HG03135 (cell line): ENCODE measurements at regions not wholly inside any gene's neighbourhood (a gene's known extent, or its start where the extent isn't known, plus 50 kb on each side); places are given as distances from the start of the nearest gene placed in this dataset.
"Not testable (repeated sequence)": the region's sequence is repeated elsewhere in the genome, so short reads cannot be mapped to it uniquely, and the experiment has no call there.

Experiments used
- ATAC-seq: cut with Tn5 transposase; IDR thresholded peaks from one replicate; pipeline ENCODE4 v1.9.1; 2021; ENCODE audit warnings: mild to moderate bottlenecking, moderate library complexity; ENCODE audit not compliant: unreplicated experiment

DNA sequence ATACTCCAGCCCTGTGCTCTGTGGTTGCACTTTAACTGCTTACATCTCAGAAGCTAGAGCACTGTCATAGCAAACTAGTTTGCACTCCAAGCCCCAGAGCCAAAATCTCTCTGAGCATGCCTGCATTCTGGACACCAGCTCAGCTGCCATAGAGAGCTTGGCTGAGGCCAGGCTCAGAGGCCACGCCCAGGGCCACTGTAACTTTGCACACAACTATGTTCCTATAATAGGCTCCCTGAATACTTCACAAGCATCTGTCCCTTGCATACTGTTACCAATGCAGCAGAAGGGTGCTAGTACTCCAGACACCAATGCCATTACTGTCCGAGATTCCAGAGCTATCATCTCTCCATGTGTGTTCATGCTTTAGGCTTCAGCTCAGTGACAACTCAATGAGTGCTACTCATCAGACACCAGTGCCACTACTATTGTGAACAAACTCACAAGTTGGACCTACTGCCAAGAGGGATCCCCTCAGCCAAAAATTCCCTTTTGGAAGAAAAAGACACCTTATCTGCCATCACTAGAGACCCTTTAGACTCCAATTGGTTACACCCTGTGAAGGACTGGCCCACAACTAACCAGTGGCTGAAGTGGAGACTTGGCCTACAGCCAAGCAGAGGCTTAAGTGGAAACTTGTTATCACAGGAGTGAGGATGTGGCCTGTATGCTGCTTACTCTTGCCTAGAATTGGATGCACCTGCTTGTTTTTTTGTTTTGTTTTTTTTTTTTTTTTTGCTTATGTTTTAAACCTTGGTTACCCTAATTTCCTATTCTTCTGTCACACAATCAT lies 211.6 kb upstream of the MAGI2 start:
- ATAC-seq, result no peak

DNA sequence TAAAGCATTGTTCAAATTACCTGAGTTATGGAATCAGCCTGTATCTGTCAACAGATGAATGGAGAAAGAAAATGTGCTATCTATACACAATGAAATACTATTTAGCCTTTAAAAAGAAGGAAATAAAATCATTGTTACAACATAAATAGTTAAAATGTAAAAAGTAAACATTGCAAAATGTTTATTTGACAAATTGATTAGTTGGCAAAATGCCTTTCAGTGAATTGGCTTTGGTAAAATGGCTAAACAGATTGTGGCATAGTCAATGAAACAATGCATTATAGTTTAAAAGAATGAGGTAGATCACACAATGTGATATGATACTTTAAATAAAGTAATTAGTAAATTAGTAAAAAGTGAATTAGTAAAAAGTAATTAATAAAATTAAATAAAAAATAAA lies 204.8 kb upstream of the MAGI2 start:
- no peak for ATAC-seq

DNA sequence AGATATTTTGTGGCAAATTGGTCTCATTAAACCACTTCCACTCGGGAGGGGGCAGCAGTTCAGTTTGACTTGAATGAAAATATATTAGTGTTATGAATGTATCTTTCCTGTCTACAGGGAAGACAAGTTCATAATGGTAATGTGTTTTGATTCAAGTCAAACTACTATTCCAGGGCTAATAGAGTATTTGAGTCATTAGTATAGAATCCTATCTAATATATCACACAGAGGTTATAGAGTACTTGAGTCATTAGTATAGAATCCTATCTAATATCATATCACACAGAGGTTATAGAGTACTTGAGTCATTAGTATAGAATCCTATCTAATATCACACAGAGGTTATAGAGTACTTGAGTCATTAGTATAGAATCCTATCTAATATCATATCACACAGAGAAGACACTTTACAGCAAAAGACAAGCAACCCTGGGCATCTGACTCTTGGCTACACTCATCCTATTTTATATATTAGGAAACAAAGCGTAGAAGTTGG lies 199.7 kb upstream of the MAGI2 start:
- no peak for ATAC-seq

DNA sequence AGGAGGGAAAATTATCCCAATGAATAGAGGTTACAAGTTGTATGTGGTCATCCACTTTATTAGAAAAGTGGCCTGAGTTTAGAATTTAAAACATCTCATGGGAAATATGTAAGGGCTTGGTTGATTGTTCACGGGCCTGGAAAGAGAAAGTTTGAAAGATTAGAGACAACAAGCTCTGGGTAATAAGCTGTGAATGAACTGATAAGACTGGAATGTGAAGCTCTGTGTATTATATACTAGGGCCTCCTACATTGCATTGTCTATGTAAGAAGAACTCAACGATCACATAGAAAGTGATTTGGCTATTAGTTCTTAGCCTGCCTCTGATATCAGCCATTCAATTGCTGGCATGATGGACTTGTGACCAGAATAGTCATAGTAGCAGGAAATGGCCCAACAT lies 199.2 kb upstream of the MAGI2 start:
- no peak for ATAC-seq

DNA sequence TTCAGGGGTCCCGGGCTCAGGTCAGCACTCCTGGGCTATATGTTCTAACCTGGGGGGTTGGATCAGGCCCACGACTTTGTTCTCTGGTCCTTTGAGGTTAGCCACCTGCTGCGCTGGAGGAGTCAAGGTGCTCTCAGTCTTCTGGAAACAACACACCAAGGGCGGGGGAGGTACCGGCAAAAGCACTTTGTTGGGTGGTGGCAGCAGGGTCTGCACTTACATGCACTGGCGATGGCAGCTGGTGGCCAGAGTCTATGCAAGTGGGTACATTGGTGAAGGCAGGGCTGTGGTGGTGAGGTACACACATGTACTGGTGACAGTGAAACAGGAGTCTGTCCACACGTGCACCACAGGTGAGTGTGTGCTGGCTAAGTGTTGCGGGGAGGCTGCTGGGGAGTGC lies 194.2 kb upstream of the MAGI2 start:
- no peak for ATAC-seq

DNA sequence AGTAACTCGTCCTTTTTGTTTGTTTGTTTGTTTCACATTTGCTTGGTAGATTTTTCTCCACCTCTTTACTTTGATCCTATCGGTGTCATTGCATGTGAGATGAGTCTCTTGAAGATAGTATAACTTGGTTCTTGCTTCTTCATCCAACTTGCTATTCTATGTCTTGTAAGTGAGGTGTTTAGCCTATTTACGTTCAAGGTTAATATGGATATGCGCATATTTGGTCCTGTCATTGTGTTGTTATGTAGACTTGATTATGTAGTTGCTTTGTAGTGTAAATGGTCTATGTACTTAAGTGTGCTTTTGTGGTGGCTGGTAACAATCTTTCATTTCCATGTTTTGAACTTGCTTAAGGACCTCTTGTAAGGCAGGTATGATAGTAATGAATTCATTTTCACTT lies 192.8 kb upstream of the MAGI2 start:
- ATAC-seq, result no peak

DNA sequence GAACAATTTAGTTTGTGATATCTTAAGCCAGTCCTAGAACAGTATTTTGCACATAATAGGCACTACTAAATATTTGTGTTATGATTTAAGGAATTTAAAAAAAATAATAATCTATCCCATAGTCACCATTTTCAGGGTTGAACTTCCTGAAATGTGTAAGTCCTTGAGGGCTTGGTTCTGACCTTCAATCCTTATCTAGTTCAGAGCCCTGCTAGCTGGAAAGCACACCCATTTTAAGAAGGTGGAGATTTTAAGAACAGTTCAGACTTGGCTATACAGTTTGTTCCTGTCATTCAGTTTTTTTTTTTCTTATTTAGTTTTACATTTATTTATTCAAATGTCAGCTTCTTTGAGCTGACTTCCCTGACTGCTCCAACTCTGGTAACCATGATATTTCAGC lies 183.4 kb upstream of the MAGI2 start:
- ATAC-seq, result no peak

DNA sequence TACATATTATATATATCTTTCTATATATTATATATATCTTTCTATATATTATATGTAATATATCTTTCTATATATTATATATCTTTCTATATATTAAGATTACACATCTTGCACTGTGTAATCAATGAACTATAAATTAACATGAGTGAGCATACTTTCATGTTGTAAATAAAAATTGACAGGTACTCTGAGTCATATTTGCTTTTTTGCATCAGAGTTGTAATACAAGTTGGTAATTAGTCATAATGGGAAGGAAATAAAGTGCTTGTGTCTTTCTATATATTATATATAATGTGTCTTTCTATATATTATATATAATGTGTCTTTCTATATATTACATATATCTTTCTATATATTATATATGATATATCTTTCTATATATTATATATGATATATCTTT lies 172.5 kb upstream of the MAGI2 start:
- not testable (repeated sequence) for ATAC-seq

DNA sequence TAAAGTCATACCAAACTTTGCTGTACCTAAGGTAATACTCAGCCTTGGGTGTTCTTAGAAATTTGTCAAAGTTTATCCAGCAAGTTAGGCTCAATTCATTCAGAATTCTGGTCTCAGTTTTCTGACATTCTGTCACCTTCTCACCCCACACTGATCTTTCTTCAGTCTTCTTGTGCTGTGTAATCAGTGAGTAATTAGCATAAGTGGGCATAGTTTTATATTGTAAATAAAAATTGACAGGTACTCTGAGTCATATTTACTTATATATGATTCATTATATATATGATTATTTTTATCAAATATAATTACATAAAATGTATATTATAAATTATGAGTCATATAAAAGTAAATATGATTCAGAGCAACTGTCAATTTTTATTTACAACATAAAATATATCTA lies 170.9 kb upstream of the MAGI2 start:
- no peak for ATAC-seq

DNA sequence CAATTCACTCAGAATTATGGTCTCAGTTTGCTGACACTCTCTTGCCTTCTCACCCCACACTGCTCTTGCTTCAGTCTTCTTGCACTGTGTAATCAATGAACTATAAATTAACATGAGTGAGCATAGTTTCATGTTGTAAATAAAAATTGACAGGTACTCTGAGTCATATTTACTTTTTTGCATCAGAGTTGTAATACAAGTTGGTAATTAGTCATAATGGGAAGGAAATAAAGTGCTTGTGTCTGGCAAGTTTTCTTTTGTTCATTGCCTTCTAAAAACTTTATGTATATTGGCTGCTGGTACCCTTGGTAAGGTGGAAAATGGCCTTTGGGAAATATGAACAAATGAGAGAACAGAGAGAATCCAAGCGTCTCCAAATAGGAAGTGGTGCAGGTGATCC lies 169.3 kb upstream of the MAGI2 start:
- no peak for ATAC-seq

DNA sequence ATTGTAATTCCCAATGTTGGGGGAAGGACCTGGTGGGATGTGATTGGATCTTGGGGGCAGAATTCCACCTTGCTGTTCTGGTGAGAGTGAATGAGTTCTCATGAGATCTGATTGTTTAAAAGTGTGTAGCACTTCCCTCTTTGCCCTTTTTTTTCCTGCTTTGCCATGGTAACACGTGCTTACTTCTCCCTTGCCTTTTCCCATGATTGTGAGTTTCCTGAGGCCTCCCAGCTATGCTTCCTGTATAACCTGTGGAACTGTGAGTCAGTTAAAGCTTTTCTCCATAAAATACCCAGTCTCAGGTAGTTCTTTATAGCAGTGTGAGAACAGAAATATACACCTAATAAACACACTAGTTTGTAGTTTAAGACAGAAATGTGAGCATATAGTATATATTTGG lies 166.8 kb upstream of the MAGI2 start:
- no peak for ATAC-seq

DNA sequence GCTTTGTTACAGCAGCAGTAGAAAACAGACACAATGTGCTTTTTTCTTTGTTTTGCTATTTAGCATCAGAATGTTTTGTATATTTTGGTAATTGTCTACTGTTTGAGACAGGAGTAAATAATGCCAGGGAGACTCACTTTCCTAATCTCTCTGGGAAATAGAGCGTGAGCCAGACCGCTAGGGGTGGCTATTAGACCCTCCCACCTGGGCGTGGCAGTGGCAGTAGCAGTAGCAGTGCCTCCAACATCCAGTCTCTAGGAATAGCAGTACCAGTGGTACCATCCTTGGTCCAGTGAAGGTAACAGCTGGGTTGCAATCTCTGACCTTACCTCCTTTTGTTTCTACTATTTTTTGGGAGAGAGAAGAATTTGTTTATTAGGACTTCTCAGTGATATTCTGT lies 165.7 kb upstream of the MAGI2 start:
- no peak for ATAC-seq

DNA sequence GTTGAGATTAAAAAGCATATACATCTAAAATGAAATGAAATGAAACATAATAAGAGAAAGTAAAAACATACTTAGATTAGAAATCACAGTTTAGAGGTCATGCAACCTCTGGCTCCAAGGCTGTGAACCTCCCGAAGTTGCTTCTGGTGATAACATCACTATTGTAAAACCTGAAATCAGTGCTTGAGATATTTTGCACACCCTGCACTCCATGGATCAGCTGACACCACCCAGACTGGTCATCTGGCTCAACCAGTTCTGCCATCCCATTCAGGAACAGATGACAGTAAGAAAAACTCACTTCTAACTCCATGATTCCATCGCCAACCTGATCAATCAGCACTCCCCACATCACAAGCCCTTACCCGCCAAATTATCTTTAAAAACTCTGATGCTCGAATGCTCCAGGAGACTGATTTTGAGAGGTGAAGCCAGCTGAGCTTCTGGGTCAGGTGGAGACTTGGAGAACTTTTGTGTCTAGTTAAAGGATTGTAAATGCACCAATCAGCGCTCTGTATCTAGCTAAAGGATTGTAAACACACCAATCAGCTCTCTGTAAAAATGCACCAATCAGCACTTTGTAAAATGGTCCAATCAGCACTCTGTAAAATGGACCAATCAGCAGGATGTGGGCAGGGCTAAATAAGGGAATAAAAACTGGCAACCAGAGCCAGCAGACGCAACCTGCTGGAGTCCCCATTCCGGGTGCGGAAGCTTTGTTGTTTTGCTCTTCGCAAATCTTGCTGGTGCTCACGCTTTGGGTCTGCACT lies 162.6 kb upstream of the MAGI2 start:
- no peak for ATAC-seq

DNA sequence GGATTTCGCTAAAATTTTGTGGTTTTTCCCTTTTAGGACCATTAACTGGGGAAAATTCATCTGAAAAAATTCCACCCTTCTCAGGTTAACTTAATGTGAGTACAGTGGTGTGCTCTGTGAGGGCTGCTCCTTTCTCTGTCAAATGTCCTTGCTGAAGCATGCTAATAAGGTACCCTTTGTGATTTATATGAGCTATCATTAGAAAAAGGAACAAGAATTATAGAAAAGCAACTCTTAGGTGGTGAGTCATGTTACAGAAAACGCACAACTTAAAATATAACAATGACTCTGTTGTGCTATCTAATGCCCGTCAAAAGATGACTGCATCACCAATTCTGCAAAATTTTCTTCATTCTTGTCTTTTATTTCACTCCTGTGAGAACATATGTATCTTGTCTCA lies 162.0 kb upstream of the MAGI2 start:
- no peak for ATAC-seq

DNA sequence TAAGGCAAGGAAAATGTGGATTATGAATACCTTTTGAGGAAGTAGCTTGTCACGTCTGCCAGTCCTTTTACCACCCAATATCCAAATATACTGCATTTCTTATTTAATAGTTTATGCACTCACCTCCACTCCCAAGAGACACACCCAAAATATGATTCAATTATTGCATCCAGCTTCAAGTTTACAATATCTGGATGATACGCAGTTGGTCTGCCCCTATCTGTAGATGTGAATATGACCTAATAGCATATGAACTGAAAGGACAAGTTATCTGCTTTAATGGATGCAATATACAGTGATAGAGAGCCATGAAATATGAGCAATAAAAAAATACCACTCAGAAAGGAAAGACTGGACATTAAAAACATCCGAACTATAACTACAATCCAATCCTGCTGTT lies 159.4 kb upstream of the MAGI2 start:
- ATAC-seq, result no peak

DNA sequence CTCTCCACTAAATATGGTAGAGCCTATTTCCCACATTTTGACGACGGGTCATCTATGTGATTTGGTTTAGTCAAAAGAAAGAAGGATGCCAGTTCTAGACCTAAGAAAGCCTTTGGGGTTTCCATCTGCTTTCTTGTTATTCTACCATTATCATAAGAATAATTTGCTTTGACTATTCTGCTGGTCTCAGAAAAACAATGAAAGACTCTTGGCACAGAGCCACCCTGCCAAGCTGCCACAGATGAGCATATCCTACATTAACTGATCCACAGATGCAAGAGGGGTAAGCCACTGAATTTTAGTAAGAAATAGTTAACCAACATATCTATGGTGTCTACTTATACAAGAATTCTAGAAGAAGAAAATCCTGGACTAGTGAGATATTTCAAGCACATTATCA lies 158.6 kb upstream of the MAGI2 start:
- ATAC-seq, result no peak

DNA sequence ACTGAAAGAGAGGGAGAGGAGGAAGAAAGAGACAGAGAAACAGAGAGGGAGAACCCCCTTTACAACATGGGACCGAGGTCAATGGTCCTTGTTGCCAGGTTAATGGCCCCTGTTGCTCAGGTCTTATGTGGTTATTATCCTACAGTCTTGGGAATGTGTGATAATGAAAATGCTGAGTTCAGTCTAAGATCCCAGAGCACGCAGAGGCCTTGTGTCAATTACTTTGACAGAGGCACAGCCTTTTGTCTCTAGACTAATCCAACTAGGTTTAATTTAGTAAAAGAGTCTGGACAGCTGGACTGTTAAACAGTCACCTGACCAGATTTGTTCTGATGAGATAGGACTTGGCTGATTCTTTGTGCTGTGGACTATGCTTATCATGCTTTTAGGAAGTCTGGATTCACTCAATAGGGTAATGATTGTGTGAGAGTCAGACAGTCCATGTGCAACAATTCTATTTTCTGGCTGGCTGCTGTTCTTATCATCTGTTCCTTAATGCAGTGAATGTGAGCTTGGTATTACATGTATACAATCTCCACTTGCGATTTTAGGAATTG lies 157.4 kb upstream of the MAGI2 start:
- ATAC-seq, result no peak

DNA sequence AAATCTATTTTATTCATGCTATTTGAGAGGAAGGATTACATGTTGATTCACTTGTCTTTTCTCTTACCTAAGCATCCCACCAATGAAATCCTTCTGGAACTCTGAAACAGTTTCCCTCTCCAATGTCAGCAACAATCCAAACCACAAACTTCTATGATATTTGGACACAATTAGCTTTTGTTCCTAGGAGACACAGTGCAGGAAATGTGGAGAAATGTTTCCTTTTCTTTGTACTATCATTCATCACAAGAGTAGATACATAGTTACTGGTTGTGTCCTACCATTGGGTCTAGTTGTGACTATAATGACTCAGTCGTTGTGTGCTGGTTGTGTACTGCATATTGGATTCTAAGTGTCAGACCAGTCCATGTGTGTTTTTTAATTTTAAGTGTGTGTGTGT lies 156.8 kb upstream of the MAGI2 start:
- ATAC-seq, result no peak

DNA sequence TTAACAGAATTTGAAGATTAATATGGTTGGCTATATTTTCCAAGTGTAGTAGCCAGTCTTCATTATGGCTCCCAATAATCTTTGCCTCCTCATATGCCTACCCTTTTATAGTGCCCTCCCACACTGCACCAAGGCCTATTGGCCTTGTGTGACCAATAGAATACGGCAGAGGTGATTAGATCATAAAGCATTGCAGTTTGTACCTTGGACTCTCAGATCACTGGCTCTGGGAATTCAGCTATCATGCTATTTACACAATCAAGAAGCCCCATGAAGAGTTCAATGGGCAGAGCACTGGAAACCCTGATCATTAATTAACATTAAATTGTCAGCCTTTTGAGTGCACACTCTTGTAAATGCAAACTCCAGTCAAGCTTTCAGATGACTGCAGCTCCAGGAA lies 154.5 kb upstream of the MAGI2 start:
- no peak for ATAC-seq

DNA sequence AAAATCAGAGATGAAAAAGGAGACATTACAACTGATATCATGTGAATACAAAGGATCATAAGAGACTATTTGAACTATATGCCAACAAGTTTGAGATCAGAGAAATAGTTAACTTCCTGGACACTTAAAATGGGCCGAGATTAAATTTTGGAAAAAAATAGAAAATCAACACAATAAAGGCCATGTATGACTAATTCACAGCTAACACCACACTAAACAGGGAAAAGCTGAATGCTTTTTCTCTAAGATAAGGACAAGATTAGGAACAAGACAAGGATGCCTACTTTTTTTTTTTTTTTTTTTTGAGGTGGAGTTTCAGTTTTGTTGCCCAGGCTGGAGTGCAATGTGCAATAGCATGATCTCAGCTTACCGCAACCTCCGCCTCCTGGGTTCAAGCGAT lies 151.4 kb upstream of the MAGI2 start:
- ATAC-seq, result no peak

DNA sequence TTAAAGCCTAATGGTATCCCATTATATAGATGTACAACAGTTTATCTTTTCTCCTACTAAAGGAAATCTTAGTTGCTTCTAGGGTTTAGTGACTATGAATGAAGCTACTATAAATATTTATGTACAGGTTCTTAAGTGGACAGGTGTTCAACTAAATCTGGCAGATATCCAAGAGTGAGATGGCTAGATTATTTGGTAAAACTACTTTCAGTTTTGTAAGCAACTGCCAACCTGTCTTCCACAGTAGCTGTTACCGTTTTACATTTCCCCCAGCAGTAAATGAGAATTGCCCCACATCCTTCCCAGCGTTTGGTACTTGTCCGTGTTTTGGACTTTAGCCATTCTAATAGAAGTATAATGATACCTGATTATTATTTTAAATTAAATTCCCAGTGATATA lies 144.9 kb upstream of the MAGI2 start:
- ATAC-seq, result no peak

DNA sequence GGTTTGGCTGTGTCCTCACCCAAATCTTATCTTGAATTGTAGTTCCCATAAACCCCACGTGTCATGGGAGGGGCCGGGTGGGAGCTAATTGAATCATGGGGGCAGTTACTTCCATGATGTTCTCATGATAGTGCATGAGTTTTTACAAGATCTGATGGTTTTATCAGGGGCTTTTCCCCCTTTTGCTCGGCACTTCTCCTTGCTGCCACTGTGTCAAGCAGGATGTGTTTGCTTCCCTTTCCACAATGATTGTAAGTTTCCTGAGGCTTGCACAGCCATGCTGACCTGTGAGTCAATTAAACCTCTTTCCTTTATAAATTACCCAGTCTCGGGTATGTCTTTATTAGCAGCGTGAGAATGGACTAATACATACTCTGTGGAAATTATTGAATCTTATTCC lies 141.2 kb upstream of the MAGI2 start:
- not testable (repeated sequence) for ATAC-seq
